HFF-Myc (cell line): ENCODE measurements at regions not wholly inside any gene's neighbourhood (a gene's known extent, or its start where the extent isn't known, plus 50 kb on each side); places are given as distances from the start of the nearest gene placed in this dataset.

Source experiments
- DNase-seq: peaks from one replicate; pipeline ENCODE4 v3.0.0-alpha.2; 2011; ENCODE audit warnings: low read depth; ENCODE audit errors: extremely low read depth
- H3K4me3 ChIP-seq: replicated peaks from 2 replicates; pipeline ENCODE4 v1.5.1; 2011; ENCODE audit warnings: low read depth, mild to moderate bottlenecking, control low read depth, low read length
- CTCF ChIP-seq: IDR thresholded peaks from 2 replicates; pipeline ENCODE4 v1.5.1; 2012; ENCODE audit warnings: mild to moderate bottlenecking, low read depth, low read length, control low read depth; ENCODE audit errors: missing control alignments

GRCh38 chr2:8234757-8235374 lies 447.0 kb upstream of the ID2 start:
- no peak for DNase-seq
- no peak overlapping the region for H3K4me3 ChIP-seq
- no peak for TF ChIP-seq CTCF

- no peak for DNase-seq
- no peak for TF ChIP-seq CTCF
- no peak overlapping the region for H3K4me3 ChIP-seq
These were observed 446.4 kb upstream of the ID2 start for GRCh38 chr2:8235419-8235818.

GRCh38 chr2:8236391-8236790 lies 445.5 kb upstream of the ID2 start:
- no peak for TF ChIP-seq CTCF
- no peak overlapping the region for H3K4me3 ChIP-seq
- DNase-seq: no peak

DNA sequence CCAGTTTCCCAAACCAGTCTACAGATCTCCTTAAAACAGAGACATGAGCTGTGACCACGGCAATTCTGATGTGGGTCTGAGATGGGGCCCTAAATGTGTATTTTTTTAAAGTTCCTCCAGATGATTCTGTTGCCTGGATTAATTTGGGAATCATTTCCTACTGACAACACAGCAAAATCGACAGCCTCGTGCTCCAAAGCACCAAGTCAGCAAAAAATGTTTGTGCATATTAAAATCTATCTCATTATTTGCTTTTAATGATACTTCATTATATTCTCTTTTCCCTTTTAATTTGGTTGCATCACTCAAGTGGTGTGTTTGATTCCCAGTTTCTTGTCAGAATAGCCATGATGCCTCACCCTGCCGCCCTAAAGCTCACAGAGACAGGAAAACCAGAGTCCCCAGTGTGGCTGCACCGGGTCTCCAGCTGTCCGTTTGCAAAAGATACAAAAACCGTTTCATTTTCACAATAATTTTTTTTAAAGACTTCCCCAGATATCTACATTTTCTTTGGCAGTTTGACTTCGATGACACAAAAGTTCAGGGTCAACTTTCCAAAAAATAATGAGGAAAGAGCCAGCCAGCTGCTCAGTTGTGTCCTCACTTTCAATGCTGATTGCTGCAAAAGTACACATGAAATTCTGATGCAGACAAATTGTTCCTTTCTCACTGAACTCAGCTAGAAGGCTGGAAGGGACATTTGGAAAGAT lies 443.2 kb upstream of the ID2 start:
- no peak for TF ChIP-seq CTCF
- DNase-seq: no peak
- no peak overlapping the region for H3K4me3 ChIP-seq

DNA sequence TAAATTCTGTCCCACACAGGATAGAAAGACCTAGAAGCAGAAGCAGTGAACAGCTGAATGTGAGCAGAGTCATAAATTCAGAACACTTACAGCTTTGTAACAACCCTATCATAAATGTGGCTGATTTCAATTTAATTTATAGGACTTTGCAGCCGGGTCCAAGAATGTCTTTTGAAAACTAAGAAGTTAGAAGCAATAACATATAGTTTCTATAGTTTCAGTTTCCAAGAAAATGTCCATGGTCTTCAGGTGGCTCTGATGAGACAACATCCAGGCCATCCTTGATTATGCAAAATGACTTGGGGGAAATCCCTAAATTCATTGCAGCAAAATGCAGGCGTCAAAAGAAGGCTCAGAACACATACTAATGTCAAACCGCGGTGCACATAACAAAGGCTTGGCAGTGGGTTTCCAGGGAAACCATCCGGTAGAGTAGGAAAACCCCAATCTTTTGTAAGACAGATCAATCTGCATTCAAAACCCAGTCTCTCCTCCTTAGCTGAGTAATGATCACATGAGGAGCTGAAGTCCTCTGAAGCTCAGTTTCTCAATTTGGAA lies 442.2 kb upstream of the ID2 start:
- DNase-seq: no peak
- no peak for TF ChIP-seq CTCF
- no peak overlapping the region for H3K4me3 ChIP-seq

GRCh38 chr2:8241317-8241716 lies 440.5 kb upstream of the ID2 start:
- DNase-seq: no peak
- H3K4me3 ChIP-seq: no peak overlapping the region
- no peak for TF ChIP-seq CTCF
